GM23338 (cell line): ENCODE measurements at regions not wholly inside any gene's neighbourhood (a gene's known extent, or its start where the extent isn't known, plus 50 kb on each side); places are given as distances from the start of the nearest gene placed in this dataset.

ENCODE experiments used
- ATAC-seq: fragments of 200-7000 bp; cut with Tn5 transposase; 3 replicates; pipeline ENCODE4 v1.9.1; 2020
- DNase-seq: peaks from one replicate; pipeline ENCODE4 v3.0.0-alpha.2; 2015; ENCODE audit warnings: low spot score
- H2AFZ ChIP-seq: fragments of 200-600 bp; sonication (generic); 2 replicates; pipeline ENCODE4 v1.8.0; 2016; ENCODE audit warnings: antibody characterized with exemption, mild to moderate bottlenecking, moderate library complexity
- H3F3A ChIP-seq: fragments of 200-600 bp; sonication (generic); replicated peaks from 2 replicates; pipeline ENCODE4 v1.8.0; 2017; ENCODE audit warnings: antibody characterized with exemption, mixed run types, low read depth
- H3K27ac ChIP-seq: fragments of 200-600 bp; sonication (generic); 2 replicates; pipeline ENCODE4 v1.6.1; 2016; ENCODE audit warnings: low read depth
- H3K27me3 ChIP-seq: fragments of 200-600 bp; sonication (generic); 2 replicates; pipeline ENCODE4 v1.8.0; 2016; ENCODE audit warnings: mild to moderate bottlenecking, mixed run types, moderate library complexity; ENCODE audit not compliant: insufficient read depth
- H3K36me3 ChIP-seq: fragments of 200-600 bp; sonication (generic); 2 replicates; pipeline ENCODE4 v1.8.0; 2016; ENCODE audit warnings: mild to moderate bottlenecking; ENCODE audit not compliant: insufficient read depth
- H3K4me1 ChIP-seq: fragments of 200-600 bp; sonication (generic); 2 replicates; pipeline ENCODE4 v1.8.0; 2016; ENCODE audit warnings: mild to moderate bottlenecking, moderate library complexity; ENCODE audit not compliant: insufficient read depth
- H3K4me2 ChIP-seq: fragments of 200-600 bp; sonication (generic); 2 replicates; pipeline ENCODE4 v1.7.1; 2017; ENCODE audit warnings: mixed run types
- H3K4me3 ChIP-seq: fragments of 200-600 bp; sonication (generic); 2 replicates; pipeline ENCODE4 v1.6.1; 2016; ENCODE audit warnings: mixed run types
- H3K79me2 ChIP-seq: fragments of 200-600 bp; sonication (generic); replicated peaks from 2 replicates; pipeline ENCODE4 v1.8.0; 2017; ENCODE audit warnings: mild to moderate bottlenecking; ENCODE audit not compliant: insufficient read depth
- H3K9me2 ChIP-seq: fragments of 200-600 bp; sonication (generic); 2 replicates; pipeline ENCODE4 v1.8.0; 2017; ENCODE audit not compliant: insufficient read depth
- H4K20me1 ChIP-seq: fragments of 200-600 bp; sonication (generic); replicated peaks from 2 replicates; pipeline ENCODE4 v1.8.0; 2017; ENCODE audit warnings: mild to moderate bottlenecking; ENCODE audit not compliant: insufficient read depth
- H3K27ac Mint-ChIP-seq: 2 replicates; pipeline ENCODE4 v1.8.0; 2020; ENCODE audit warnings: inconsistent platforms, mild to moderate bottlenecking, moderate library complexity, mixed read lengths
- H3K27me3 Mint-ChIP-seq: 3 replicates; pipeline ENCODE4 v1.8.0; 2022; ENCODE audit warnings: low read depth, mild to moderate bottlenecking, moderate library complexity, mixed read lengths, inconsistent platforms; ENCODE audit not compliant: insufficient read depth, poor library complexity
- H3K36me3 Mint-ChIP-seq: 3 replicates; pipeline ENCODE4 v1.8.0; 2021; ENCODE audit warnings: low read depth, mild to moderate bottlenecking, inconsistent platforms, moderate library complexity, mixed read lengths
- H3K4me1 Mint-ChIP-seq: 3 replicates; pipeline ENCODE4 v1.8.0; 2020; ENCODE audit warnings: mild to moderate bottlenecking, inconsistent platforms, mixed read lengths
- H3K4me3 Mint-ChIP-seq: 3 replicates; pipeline ENCODE4 v1.8.0; 2021; ENCODE audit warnings: moderate library complexity, mild to moderate bottlenecking, inconsistent platforms, mixed read lengths
- H3K9me3 Mint-ChIP-seq: 3 replicates; pipeline ENCODE4 v1.8.0; 2020; ENCODE audit warnings: moderate library complexity, mild to moderate bottlenecking, inconsistent platforms, mixed read lengths
- EZH2 ChIP-seq: fragments of 200-600 bp; sonication (generic); IDR thresholded peaks from one replicate; pipeline ENCODE4 v1.8.0; 2017; ENCODE audit warnings: antibody characterized with exemption, mild to moderate bottlenecking, low read depth; ENCODE audit not compliant: unreplicated experiment
- STAT1 ChIP-seq: IDR thresholded peaks from one replicate; pipeline ENCODE4 v1.6.1; 2016; ENCODE audit warnings: antibody characterized with exemption; ENCODE audit not compliant: unreplicated experiment
- ZNF331 ChIP-seq: fragments of 250-450 bp; sonication (Bioruptor Pico); IDR thresholded peaks from 2 replicates; pipeline ENCODE4 v1.5.0; 2020; ENCODE audit warnings: low read depth, mild to moderate bottlenecking, moderate library complexity
- TF ChIP-seq, protein P1 (sequence below): IDR thresholded peaks from one replicate; pipeline ENCODE4 v1.6.1; 2018; ENCODE audit warnings: antibody characterized with exemption; ENCODE audit not compliant: unreplicated experiment
- TF ChIP-seq, protein P2 (sequence below): fragments of 250-450 bp; sonication (Bioruptor Pico); IDR thresholded peaks from 2 replicates; pipeline ENCODE4 v1.5.0; 2020; ENCODE audit warnings: mild to moderate bottlenecking, moderate library complexity

DNA sequence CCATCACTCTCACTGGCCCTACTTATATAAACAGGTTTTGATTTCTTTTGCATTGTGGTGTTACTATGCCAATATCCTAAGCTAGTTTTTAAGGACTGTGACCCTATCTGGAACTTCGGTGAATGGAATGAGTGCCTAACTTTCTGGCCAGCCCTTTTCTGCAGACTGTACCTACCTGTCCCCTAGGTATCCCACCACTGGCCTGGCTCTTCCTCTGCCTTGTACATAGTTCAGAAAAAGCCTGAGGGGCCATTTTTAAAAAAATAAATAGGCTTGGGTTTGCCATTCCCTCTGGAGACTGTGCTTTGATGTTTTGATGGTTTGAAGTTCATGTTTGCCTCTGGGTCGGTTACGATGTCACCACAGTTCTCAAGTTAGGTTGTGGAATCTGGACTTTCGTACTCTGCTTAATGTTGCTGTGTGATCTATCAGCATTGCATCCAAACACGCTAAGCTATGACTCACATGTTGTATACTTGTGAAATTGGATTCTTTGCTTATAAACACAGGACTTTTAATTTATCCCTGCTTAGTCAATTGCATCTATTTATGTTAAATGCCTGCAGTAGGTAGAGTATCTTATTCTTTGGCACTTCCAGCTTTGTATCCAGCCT lies 182.0 kb downstream of the ANKRD50 start (continued):
- TF ChIP-seq, protein P1, sequence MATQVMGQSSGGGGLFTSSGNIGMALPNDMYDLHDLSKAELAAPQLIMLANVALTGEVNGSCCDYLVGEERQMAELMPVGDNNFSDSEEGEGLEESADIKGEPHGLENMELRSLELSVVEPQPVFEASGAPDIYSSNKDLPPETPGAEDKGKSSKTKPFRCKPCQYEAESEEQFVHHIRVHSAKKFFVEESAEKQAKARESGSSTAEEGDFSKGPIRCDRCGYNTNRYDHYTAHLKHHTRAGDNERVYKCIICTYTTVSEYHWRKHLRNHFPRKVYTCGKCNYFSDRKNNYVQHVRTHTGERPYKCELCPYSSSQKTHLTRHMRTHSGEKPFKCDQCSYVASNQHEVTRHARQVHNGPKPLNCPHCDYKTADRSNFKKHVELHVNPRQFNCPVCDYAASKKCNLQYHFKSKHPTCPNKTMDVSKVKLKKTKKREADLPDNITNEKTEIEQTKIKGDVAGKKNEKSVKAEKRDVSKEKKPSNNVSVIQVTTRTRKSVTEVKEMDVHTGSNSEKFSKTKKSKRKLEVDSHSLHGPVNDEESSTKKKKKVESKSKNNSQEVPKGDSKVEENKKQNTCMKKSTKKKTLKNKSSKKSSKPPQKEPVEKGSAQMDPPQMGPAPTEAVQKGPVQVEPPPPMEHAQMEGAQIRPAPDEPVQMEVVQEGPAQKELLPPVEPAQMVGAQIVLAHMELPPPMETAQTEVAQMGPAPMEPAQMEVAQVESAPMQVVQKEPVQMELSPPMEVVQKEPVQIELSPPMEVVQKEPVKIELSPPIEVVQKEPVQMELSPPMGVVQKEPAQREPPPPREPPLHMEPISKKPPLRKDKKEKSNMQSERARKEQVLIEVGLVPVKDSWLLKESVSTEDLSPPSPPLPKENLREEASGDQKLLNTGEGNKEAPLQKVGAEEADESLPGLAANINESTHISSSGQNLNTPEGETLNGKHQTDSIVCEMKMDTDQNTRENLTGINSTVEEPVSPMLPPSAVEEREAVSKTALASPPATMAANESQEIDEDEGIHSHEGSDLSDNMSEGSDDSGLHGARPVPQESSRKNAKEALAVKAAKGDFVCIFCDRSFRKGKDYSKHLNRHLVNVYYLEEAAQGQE, result no peak

DNA sequence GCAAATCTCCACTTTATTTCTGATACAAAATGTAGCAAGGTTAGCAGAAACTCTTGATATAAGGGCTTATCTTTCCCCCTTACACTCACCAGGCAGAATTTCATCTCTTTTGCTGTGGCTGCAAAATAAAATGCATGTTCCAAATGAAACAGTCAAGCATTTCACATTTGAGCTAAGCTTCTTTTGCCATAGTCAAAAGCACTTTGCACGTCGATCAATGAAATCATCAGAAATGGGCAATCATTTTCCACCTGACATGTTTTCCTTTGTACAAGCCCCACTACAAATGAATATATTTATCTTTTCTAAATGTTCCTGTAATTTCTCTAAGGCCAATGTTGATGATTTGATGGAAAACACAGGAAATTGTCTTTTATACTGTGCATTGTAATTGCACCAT lies 178.4 kb downstream of the ANKRD50 start:
- H3K4me2 ChIP-seq, result no peak overlapping the region
- no peaks in the 10 kb centered on the region for H3K9me2 ChIP-seq
- Mint-ChIP-seq H3K36me3 (no peaks in the 10 kb centered on the region), H3K4me1 (peaks cover 21% of the 10 kb centered on the region; the same call in 2 of the 3 replicates), H3K27me3 (no peaks in the 10 kb centered on the region), H3K9me3 (no peaks in the 10 kb centered on the region), H3K4me3 (no peak overlapping the region), H3K27ac (0 out of 2 replicates have a peak overlapping the region, but pooled peaks have one; percentile 26)
- TF ChIP-seq EZH2, result no peak
- TF ChIP-seq ZNF331, result no peak
- no peak for TF ChIP-seq STAT1
- no peak overlapping the region for H3K4me3 ChIP-seq
- DNase-seq (no peak), ATAC-seq (no peak)
- H3F3A ChIP-seq, result no peaks in the 10 kb centered on the region
- H3K36me3 ChIP-seq, result no peaks in the 10 kb centered on the region
- H3K4me1 ChIP-seq, result peaks cover 9% of the 10 kb centered on the region
- H3K79me2 ChIP-seq, result no peaks in the 10 kb centered on the region
- H2AFZ ChIP-seq, result no peak overlapping the region
- H4K20me1 ChIP-seq, result no peaks in the 10 kb centered on the region
- no peak overlapping the region for H3K27ac ChIP-seq
- H3K27me3 ChIP-seq, result no peaks in the 10 kb centered on the region

DNA sequence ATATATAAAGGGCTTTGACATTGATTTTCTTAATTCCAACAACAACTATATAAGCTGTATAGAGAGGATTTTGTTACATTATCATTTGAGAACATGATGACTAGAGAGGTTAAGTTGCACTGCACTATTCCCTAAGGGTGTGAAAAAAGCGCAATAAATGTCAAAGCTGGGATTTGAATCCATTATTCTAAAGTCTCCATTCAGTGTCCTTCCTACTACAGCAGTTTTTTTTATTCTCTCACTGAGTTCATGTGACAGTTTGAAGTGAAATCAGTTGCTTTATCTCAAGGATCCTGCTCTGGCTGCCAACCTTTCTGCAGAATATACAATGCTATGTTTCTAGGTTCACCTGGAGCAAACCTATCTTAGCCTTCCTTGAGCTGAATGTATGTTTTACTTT lies 177.5 kb downstream of the ANKRD50 start:
- no peaks in the 10 kb centered on the region for H3K9me2 ChIP-seq
- Mint-ChIP-seq H3K27ac (no peak overlapping the region), H3K4me3 (no peak overlapping the region), H3K27me3 (no peaks in the 10 kb centered on the region), H3K9me3 (no peaks in the 10 kb centered on the region), H3K4me1 (peaks cover 12% of the 10 kb centered on the region; the same call in 2 of the 3 replicates), H3K36me3 (no peaks in the 10 kb centered on the region)
- no peaks in the 10 kb centered on the region for H3F3A ChIP-seq
- no peaks in the 10 kb centered on the region for H3K27me3 ChIP-seq
- H3K27ac ChIP-seq, result no peak overlapping the region
- ATAC-seq (no peak), DNase-seq (no peak)
- peaks cover 6% of the 10 kb centered on the region; the same call in 1 of the 2 replicates for H3K4me1 ChIP-seq
- no peak overlapping the region for H3K4me2 ChIP-seq
- no peaks in the 10 kb centered on the region for H3K36me3 ChIP-seq
- no peaks in the 10 kb centered on the region for H4K20me1 ChIP-seq
- H3K79me2 ChIP-seq, result no peaks in the 10 kb centered on the region
- H3K4me3 ChIP-seq, result no peak overlapping the region
- peak overlapping the region; percentile 73 for H2AFZ ChIP-seq
- TF ChIP-seq, protein P1, result no peak
- TF ChIP-seq, protein P2, sequence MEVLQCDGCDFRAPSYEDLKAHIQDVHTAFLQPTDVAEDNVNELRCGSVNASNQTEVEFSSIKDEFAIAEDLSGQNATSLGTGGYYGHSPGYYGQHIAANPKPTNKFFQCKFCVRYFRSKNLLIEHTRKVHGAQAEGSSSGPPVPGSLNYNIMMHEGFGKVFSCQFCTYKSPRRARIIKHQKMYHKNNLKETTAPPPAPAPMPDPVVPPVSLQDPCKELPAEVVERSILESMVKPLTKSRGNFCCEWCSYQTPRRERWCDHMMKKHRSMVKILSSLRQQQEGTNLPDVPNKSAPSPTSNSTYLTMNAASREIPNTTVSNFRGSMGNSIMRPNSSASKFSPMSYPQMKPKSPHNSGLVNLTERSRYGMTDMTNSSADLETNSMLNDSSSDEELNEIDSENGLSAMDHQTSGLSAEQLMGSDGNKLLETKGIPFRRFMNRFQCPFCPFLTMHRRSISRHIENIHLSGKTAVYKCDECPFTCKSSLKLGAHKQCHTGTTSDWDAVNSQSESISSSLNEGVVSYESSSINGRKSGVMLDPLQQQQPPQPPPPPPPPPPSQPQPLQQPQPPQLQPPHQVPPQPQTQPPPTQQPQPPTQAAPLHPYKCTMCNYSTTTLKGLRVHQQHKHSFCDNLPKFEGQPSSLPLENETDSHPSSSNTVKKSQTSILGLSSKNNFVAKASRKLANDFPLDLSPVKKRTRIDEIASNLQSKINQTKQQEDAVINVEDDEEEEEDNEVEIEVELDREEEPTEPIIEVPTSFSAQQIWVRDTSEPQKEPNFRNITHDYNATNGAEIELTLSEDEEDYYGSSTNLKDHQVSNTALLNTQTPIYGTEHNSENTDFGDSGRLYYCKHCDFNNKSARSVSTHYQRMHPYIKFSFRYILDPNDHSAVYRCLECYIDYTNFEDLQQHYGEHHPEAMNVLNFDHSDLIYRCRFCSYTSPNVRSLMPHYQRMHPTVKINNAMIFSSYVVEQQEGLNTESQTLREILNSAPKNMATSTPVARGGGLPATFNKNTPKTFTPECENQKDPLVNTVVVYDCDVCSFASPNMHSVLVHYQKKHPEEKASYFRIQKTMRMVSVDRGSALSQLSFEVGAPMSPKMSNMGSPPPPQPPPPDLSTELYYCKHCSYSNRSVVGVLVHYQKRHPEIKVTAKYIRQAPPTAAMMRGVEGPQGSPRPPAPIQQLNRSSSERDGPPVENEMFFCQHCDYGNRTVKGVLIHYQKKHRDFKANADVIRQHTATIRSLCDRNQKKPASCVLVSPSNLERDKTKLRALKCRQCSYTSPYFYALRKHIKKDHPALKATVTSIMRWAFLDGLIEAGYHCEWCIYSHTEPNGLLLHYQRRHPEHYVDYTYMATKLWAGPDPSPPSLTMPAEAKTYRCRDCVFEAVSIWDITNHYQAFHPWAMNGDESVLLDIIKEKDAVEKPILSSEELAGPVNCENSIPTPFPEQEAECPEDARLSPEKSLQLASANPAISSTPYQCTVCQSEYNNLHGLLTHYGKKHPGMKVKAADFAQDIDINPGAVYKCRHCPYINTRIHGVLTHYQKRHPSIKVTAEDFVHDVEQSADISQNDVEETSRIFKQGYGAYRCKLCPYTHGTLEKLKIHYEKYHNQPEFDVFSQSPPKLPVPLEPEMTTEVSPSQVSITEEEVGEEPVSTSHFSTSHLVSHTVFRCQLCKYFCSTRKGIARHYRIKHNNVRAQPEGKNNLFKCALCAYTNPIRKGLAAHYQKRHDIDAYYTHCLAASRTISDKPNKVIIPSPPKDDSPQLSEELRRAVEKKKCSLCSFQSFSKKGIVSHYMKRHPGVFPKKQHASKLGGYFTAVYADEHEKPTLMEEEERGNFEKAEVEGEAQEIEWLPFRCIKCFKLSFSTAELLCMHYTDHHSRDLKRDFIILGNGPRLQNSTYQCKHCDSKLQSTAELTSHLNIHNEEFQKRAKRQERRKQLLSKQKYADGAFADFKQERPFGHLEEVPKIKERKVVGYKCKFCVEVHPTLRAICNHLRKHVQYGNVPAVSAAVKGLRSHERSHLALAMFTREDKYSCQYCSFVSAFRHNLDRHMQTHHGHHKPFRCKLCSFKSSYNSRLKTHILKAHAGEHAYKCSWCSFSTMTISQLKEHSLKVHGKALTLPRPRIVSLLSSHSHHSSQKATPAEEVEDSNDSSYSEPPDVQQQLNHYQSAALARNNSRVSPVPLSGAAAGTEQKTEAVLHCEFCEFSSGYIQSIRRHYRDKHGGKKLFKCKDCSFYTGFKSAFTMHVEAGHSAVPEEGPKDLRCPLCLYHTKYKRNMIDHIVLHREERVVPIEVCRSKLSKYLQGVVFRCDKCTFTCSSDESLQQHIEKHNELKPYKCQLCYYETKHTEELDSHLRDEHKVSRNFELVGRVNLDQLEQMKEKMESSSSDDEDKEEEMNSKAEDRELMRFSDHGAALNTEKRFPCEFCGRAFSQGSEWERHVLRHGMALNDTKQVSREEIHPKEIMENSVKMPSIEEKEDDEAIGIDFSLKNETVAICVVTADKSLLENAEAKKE (CRISPR knock-in tag), result no peak
